MM.1S (cell line): ENCODE measurements at regions not wholly inside any gene's neighbourhood (a gene's known extent, or its start where the extent isn't known, plus 50 kb on each side); places are given as distances from the start of the nearest gene placed in this dataset.
"Not testable (repeated sequence)": the region's sequence is repeated elsewhere in the genome, so short reads cannot be mapped to it uniquely, and the experiment has no call there.

Experiments used
- DNase-seq: peaks from one replicate; pipeline ENCODE4 v3.0.0-alpha.2; 2015
- H2AFZ ChIP-seq: fragments of 300-600 bp; sonication (generic); 2 replicates; pipeline ENCODE4 v1.6.0; 2016; ENCODE audit warnings: antibody characterized with exemption, low read length
- H3F3A ChIP-seq: fragments of 300-600 bp; sonication (generic); 2 replicates; pipeline ENCODE4 v1.6.1; 2016; ENCODE audit warnings: mild to moderate bottlenecking, antibody characterized with exemption, low read length, moderate library complexity, mixed read lengths; ENCODE audit not compliant: insufficient read depth
- H3K27ac ChIP-seq: fragments of 300-600 bp; sonication (generic); 2 replicates; pipeline ENCODE4 v1.5.1; 2016; ENCODE audit warnings: mild to moderate bottlenecking, low read length
- H3K27me3 ChIP-seq: fragments of 300-600 bp; sonication (generic); replicated peaks from 2 replicates; pipeline ENCODE4 v1.6.0; 2016; ENCODE audit warnings: low read length; ENCODE audit not compliant: insufficient read depth
- H3K36me3 ChIP-seq: fragments of 300-600 bp; sonication (generic); replicated peaks from 2 replicates; pipeline ENCODE4 v1.6.1; 2016; ENCODE audit warnings: mild to moderate bottlenecking, low read length, mixed read lengths; ENCODE audit not compliant: insufficient read depth
- H3K4me1 ChIP-seq: fragments of 300-600 bp; sonication (generic); 2 replicates; pipeline ENCODE4 v1.6.1; 2016; ENCODE audit warnings: low read length, mixed read lengths
- H3K4me2 ChIP-seq: fragments of 300-600 bp; sonication (generic); 2 replicates; pipeline ENCODE4 v1.6.0; 2016; ENCODE audit warnings: low read depth, low read length
- H3K4me3 ChIP-seq: fragments of 300-600 bp; sonication (generic); 2 replicates; pipeline ENCODE4 v1.5.1; 2016; ENCODE audit warnings: low read length, mixed read lengths
- H3K79me2 ChIP-seq: fragments of 300-600 bp; sonication (generic); 2 replicates; pipeline ENCODE4 v1.6.1; 2016; ENCODE audit warnings: mixed run types, low read length, mixed read lengths
- H3K9ac ChIP-seq: fragments of 300-600 bp; sonication (generic); 2 replicates; pipeline ENCODE4 v1.6.1; 2016; ENCODE audit warnings: low read length, mixed read lengths
- H3K9me2 ChIP-seq: fragments of 300-600 bp; sonication (generic); replicated peaks from 2 replicates; pipeline ENCODE4 v1.6.1; 2016; ENCODE audit warnings: mild to moderate bottlenecking, low read length, mixed read lengths; ENCODE audit not compliant: insufficient read depth
- H3K9me3 ChIP-seq: fragments of 300-600 bp; sonication (generic); replicated peaks from 2 replicates; pipeline ENCODE4 v1.6.1; 2016; ENCODE audit warnings: mild to moderate bottlenecking, low read length, mixed read lengths; ENCODE audit not compliant: insufficient read depth
- H4K20me1 ChIP-seq: fragments of 300-600 bp; sonication (generic); 2 replicates; pipeline ENCODE4 v1.6.1; 2016; ENCODE audit warnings: mild to moderate bottlenecking, low read length, moderate library complexity, mixed read lengths; ENCODE audit not compliant: insufficient read depth
- EZH2 ChIP-seq: fragments of 300-600 bp; sonication (generic); optimal IDR thresholded peaks from 2 replicates; pipeline ENCODE3; 2017; ENCODE audit warnings: low read depth, mild to moderate bottlenecking, antibody characterized with exemption, low read length, mixed read lengths
- EZH2phosphoT487 ChIP-seq: fragments of 300-600 bp; sonication (generic); IDR thresholded peaks from 2 replicates; pipeline ENCODE4 v1.6.1; 2018; ENCODE audit warnings: antibody characterized with exemption, low read length
- TF ChIP-seq, protein P1 (sequence below): fragments of 300-600 bp; sonication (generic); IDR thresholded peaks from 2 replicates; pipeline ENCODE4 v1.5.1; 2016; ENCODE audit warnings: antibody characterized with exemption, low read length, mixed read lengths

DNA sequence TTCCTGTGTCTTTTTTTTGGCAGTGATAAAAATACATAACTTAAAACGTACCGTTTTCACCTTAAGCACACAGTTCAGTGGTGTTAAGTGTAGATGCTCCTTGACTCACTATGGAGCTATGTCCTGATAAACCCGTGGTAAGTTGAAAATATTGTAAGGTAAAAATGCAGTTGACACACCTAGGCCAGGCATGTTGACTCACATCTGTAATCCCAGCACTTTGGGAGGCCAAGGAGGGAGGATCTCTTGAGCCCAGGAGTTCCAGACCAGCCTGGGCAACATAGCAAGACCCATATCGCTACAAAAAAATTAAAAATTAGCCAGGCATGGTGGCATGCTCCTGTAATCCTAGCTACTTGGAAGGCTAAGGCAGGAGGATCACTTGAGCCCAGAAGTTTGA is 73.6 kb upstream of the COG2 start:
- Histone ChIP-seq H3F3A (no peaks in the 10 kb centered on the region), H2AFZ (no peak overlapping the region), H3K9ac (no peak overlapping the region), H4K20me1 (no peaks in the 10 kb centered on the region), H3K9me2 (no peaks in the 10 kb centered on the region), H3K4me1 (no peaks in the 10 kb centered on the region), H3K4me3 (no peak overlapping the region), H3K4me2 (no peak overlapping the region), H3K36me3 (no peaks in the 10 kb centered on the region), H3K79me2 (no peaks in the 10 kb centered on the region), H3K27me3 (no peaks in the 10 kb centered on the region), H3K27ac (no peak overlapping the region), H3K9me3 (no peaks in the 10 kb centered on the region)
- TF ChIP-seq EZH2phosphoT487 = no peak
- TF ChIP-seq EZH2 = no peak
- TF ChIP-seq, protein P1, sequence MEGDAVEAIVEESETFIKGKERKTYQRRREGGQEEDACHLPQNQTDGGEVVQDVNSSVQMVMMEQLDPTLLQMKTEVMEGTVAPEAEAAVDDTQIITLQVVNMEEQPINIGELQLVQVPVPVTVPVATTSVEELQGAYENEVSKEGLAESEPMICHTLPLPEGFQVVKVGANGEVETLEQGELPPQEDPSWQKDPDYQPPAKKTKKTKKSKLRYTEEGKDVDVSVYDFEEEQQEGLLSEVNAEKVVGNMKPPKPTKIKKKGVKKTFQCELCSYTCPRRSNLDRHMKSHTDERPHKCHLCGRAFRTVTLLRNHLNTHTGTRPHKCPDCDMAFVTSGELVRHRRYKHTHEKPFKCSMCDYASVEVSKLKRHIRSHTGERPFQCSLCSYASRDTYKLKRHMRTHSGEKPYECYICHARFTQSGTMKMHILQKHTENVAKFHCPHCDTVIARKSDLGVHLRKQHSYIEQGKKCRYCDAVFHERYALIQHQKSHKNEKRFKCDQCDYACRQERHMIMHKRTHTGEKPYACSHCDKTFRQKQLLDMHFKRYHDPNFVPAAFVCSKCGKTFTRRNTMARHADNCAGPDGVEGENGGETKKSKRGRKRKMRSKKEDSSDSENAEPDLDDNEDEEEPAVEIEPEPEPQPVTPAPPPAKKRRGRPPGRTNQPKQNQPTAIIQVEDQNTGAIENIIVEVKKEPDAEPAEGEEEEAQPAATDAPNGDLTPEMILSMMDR = no peak
- DNase-seq = no peak

DNA sequence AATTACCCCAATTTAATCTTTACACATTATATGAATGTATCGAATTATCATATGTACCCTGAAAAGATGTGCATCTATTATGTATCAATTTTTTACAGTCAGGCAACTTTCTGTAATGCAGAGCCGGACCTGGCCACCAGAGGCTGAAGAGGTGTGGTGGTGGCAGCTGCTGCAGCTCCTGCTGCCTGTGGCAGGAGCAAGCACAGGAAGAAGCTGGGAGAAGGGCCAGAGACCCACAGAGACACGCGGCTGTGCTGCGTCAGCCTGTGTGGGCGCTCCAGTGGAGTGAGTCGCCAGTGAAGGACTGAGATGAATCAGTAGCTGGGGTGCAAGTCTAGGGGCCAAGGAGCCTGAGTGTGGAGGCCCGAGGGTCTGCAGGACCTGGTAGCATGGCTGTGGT is 74.3 kb upstream of the COG2 start:
- no peaks in the 10 kb centered on the region for H3K4me1 ChIP-seq
- no peak overlapping the region for H3K4me3 ChIP-seq
- H3K9me3 ChIP-seq = no peaks in the 10 kb centered on the region
- H3F3A ChIP-seq = no peaks in the 10 kb centered on the region
- no peaks in the 10 kb centered on the region for H3K79me2 ChIP-seq
- no peak for DNase-seq
- H3K9me2 ChIP-seq = no peaks in the 10 kb centered on the region
- no peak overlapping the region for H2AFZ ChIP-seq
- H3K27me3 ChIP-seq = no peaks in the 10 kb centered on the region
- no peak overlapping the region for H3K4me2 ChIP-seq
- no peak overlapping the region for H3K9ac ChIP-seq
- TF ChIP-seq, protein P1 = peak; percentile 20; the same call in 1 of the 2 replicates
- TF ChIP-seq EZH2 = no peak
- no peaks in the 10 kb centered on the region for H4K20me1 ChIP-seq
- no peak overlapping the region for H3K27ac ChIP-seq
- H3K36me3 ChIP-seq = no peaks in the 10 kb centered on the region

DNA sequence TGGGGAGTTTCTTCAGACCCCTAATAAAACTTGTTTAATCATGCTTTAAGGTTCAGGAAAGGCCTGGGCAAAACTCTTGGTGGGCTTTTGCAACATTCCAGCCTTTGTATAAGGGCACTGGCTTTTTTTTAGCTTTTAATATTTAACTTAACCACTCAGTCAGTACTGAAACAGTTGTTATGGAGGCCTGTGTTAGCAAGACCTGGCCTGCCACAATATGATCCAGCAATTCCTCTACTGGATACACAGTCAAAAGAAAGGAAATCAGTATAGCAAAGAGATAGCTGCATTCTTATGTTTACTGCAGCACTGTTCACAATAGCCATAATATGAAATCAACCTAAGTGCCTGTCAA is 75.1 kb upstream of the COG2 start:
- Histone ChIP-seq H3K27ac (no peak overlapping the region), H2AFZ (no peak overlapping the region), H3K9me3 (no peaks in the 10 kb centered on the region), H3K36me3 (no peaks in the 10 kb centered on the region), H3K27me3 (no peaks in the 10 kb centered on the region), H3K79me2 (no peaks in the 10 kb centered on the region), H4K20me1 (no peaks in the 10 kb centered on the region), H3K4me2 (no peak overlapping the region), H3F3A (no peaks in the 10 kb centered on the region), H3K4me1 (no peaks in the 10 kb centered on the region), H3K9ac (no peak overlapping the region), H3K9me2 (no peaks in the 10 kb centered on the region), H3K4me3 (no peak overlapping the region)
- no peak for TF ChIP-seq EZH2phosphoT487
- TF ChIP-seq, protein P1 = no peak
- TF ChIP-seq EZH2 = no peak
- DNase-seq = no peak

DNA sequence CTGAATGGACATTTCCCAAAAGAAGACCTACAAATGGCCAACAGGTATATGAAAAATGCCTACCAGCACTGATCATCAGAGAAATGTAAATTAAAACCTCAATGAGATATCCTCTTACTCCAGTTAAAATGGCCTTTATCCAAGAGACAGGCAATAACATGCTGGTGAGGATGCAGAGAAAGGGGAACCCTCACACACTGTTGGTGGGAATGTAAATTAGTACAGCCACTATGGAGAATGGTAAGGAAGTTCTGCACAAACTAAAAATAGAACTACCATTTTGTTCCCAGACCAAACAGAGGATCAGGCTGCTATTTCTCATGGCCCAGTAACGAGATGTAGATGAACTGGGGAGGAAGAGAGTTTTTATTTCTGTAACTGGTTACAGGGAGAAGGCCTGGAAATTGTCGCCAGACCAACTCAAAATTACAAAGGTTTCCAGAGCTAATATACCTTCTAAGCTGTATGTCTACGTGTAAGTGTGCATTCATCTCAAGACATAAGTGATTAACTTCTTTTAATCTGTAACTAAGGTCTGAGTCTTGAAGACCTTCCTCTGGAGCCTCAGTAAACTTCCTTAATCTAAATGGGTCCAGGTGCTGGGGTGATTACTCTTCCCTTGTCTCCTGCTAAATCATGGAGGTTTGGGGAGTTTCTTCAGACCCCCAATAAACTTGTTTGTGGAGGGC is 75.6 kb upstream of the COG2 start:
- H3K4me2 ChIP-seq, H3K4me1 ChIP-seq, H3K9ac ChIP-seq, DNase-seq, H3K4me3 ChIP-seq, H3K36me3 ChIP-seq, H3K79me2 ChIP-seq, H3K27me3 ChIP-seq, H3K9me3 ChIP-seq, H4K20me1 ChIP-seq, H2AFZ ChIP-seq, H3K27ac ChIP-seq, H3K9me2 ChIP-seq, H3F3A ChIP-seq: not testable (repeated sequence)
